Endothelial cell of umbilical vein (primary cell): ENCODE measurements at regions not wholly inside any gene's neighbourhood (a gene's known extent, or its start where the extent isn't known, plus 50 kb on each side); places are given as distances from the start of the nearest gene placed in this dataset.

Source experiments
- BruUV-seq: library from RNA; stranded (reverse); fragments of 400-500 nt; replicated peaks from 2 replicates; lab custom pipeline; 2021; lab: Mats Ljungman, UMichigan
- CTCF ChIA-PET: fragments of 300-600, 350-600 bp; sonication (Branson Sonifier 250); formaldehyde crosslinking; loops from one replicate; lab custom pipeline; 2021; ENCODE audit warnings: antibody characterized with exemption, inconsistent platforms; lab: Charles Lee
- POLR2A ChIA-PET: fragments of 300-600, 350-600 bp; sonication (Branson Sonifier 250); formaldehyde crosslinking; loops from one replicate; lab custom pipeline; 2021; ENCODE audit warnings: antibody characterized with exemption, inconsistent platforms; lab: Charles Lee
- DNase-seq: peaks from one replicate; pipeline ENCODE4 v3.0.0-alpha.2; 2011; ENCODE audit warnings: low read depth, low spot score
- FAIRE-seq: peaks from 2 replicates; lab custom pipeline; 2011; peaks lifted over from hg19 to GRCh38; lab: Jason Lieb, UNC
- H2AFZ ChIP-seq: 2 replicates; pipeline ENCODE4 v1.6.0; 2012; ENCODE audit warnings: low read depth, low read length, control low read depth, inconsistent platforms
- H3K27ac ChIP-seq: 2 replicates; pipeline ENCODE4 v1.5.1; 2011; ENCODE audit warnings: low read depth, mild to moderate bottlenecking, control low read depth, low read length, moderate library complexity; ENCODE audit not compliant: insufficient read depth
- H3K27me3 ChIP-seq, 2 experiments: 2 replicates each; pipeline versions ENCODE4 v1.6.0 to v1.6.1; 2011; ENCODE audit warnings: low read length in 2 of 2, mixed read lengths in 1 of 2; ENCODE audit not compliant: control insufficient read depth in 2 of 2, insufficient read depth in 2 of 2
- H3K36me3 ChIP-seq, 2 experiments: 2 replicates in 1 of 2; 3 replicates in 1 of 2; pipeline ENCODE4 v1.5.1; 2011; ENCODE audit warnings: low read length in 2 of 2, mild to moderate bottlenecking in 1 of 2, moderate library complexity in 1 of 2; ENCODE audit not compliant: control insufficient read depth in 2 of 2, insufficient read depth in 2 of 2; ENCODE audit errors: extremely low read depth in 1 of 2
- H3K4me1 ChIP-seq: 3 replicates; pipeline ENCODE4 v1.5.1; 2011; ENCODE audit warnings: mild to moderate bottlenecking, low read length; ENCODE audit not compliant: control insufficient read depth, insufficient read depth; ENCODE audit errors: extremely low read depth
- H3K4me2 ChIP-seq: 2 replicates; pipeline ENCODE4 v1.6.1; 2011; ENCODE audit warnings: low read length, control low read depth, mixed read lengths; ENCODE audit not compliant: insufficient read depth
- H3K4me3 ChIP-seq, 3 experiments: fragments of 200-600 bp in 1 of 3; sonication (generic), shearing (Covaris generic) in 1 of 3; replicated peaks in 1 of 3; 2 replicates each; pipeline ENCODE4 v1.5.1; 2011 to 2016; ENCODE audit warnings: control low read depth in 3 of 3, low read length in 3 of 3, mild to moderate bottlenecking in 2 of 3, inconsistent platforms in 1 of 3, low read depth in 1 of 3, moderate library complexity in 1 of 3; ENCODE audit not compliant: insufficient read depth in 1 of 3
- H3K79me2 ChIP-seq: 2 replicates; pipeline ENCODE4 v1.6.0; 2012; ENCODE audit warnings: low read length, inconsistent platforms; ENCODE audit not compliant: control insufficient read depth, insufficient read depth
- H3K9ac ChIP-seq: replicated peaks from 2 replicates; pipeline ENCODE3; 2011; ENCODE audit warnings: low read length, control low read depth; ENCODE audit not compliant: insufficient read depth; ENCODE audit errors: extremely low read depth
- H3K9me1 ChIP-seq: replicated peaks from 3 replicates; pipeline ENCODE4 v1.6.0; 2011; ENCODE audit warnings: mild to moderate bottlenecking, low read length; ENCODE audit not compliant: control insufficient read depth, insufficient read depth; ENCODE audit errors: extremely low read depth
- H3K9me3 ChIP-seq: replicated peaks from 2 replicates; pipeline ENCODE4 v1.5.1; 2012; ENCODE audit warnings: low read length, inconsistent platforms; ENCODE audit not compliant: control insufficient read depth, insufficient read depth
- H4K20me1 ChIP-seq: replicated peaks from 2 replicates; pipeline ENCODE3; 2011; ENCODE audit warnings: mild to moderate bottlenecking, low read length; ENCODE audit not compliant: control insufficient read depth, insufficient read depth; ENCODE audit errors: extremely low read depth
- EZH2 ChIP-seq: IDR thresholded peaks from 2 replicates; pipeline ENCODE4 v1.6.1; 2012; ENCODE audit warnings: borderline replicate concordance, low read depth, mild to moderate bottlenecking, moderate library complexity, low read length, inconsistent platforms; ENCODE audit not compliant: severe bottlenecking
- FOS ChIP-seq: IDR thresholded peaks from 2 replicates; pipeline ENCODE4 v1.6.1; 2011; ENCODE audit warnings: mild to moderate bottlenecking, low read length, moderate library complexity, borderline replicate concordance; ENCODE audit not compliant: insufficient read depth
- GATA2 ChIP-seq: IDR thresholded peaks from 2 replicates; pipeline ENCODE4 v1.7.0; 2011; ENCODE audit warnings: low read depth, mild to moderate bottlenecking, moderate library complexity, mixed read lengths, low read length; ENCODE audit not compliant: insufficient read length, insufficient read depth
- JUN ChIP-seq: IDR thresholded peaks from 2 replicates; pipeline ENCODE4 v1.6.1; 2011; ENCODE audit warnings: borderline replicate concordance, low read depth; ENCODE audit not compliant: insufficient read length, insufficient read depth
- MYC ChIP-seq: IDR thresholded peaks from one replicate; pipeline ENCODE4 v1.6.1; 2011; ENCODE audit warnings: mild to moderate bottlenecking, low read depth, low read length
- POLR2A ChIP-seq: IDR thresholded peaks from 2 replicates; pipeline ENCODE4 v1.6.1; 2012; ENCODE audit warnings: low read depth, mild to moderate bottlenecking, control low read depth, low read length
- POLR2AphosphoS5 ChIP-seq: IDR thresholded peaks from 2 replicates; pipeline ENCODE4 v1.6.1; 2012; ENCODE audit warnings: low read depth, mild to moderate bottlenecking, control low read depth, low read length, moderate library complexity; ENCODE audit not compliant: insufficient read depth
- dilution Hi-C: fragments of 300-500 bp; cut with MboI; formaldehyde crosslinking; loops from one replicate; pipeline ENCODE4 v1.15.0; 2019; ENCODE audit warnings: low sequenced_read_pairs; ENCODE audit not compliant: extremely low pct_ligation_motif_present
- intact Hi-C: fragments of 100-400 bp; cut with micrococcal nuclease; formaldehyde crosslinking; loops from one replicate; pipeline ENCODE4 v1.10.0; 2022
- TF ChIP-seq, protein P1 (sequence below): IDR thresholded peaks from 2 replicates; pipeline ENCODE4 v1.6.1; 2011; ENCODE audit not compliant: insufficient read depth, insufficient read length
- TF ChIP-seq, protein P2 (sequence below), 2 donors: IDR thresholded peaks; 1 replicate in 1 of 2; 2 replicates in 1 of 2; pipeline ENCODE4 v1.5.1; 2011; ENCODE audit warnings: low read length in 2 of 2, mild to moderate bottlenecking in 2 of 2, moderate library complexity in 2 of 2, control low read depth in 1 of 2, inconsistent platforms in 1 of 2, low read depth in 1 of 2; ENCODE audit not compliant: insufficient read depth in 1 of 2; ENCODE audit errors: extremely low read depth in 1 of 2

DNA sequence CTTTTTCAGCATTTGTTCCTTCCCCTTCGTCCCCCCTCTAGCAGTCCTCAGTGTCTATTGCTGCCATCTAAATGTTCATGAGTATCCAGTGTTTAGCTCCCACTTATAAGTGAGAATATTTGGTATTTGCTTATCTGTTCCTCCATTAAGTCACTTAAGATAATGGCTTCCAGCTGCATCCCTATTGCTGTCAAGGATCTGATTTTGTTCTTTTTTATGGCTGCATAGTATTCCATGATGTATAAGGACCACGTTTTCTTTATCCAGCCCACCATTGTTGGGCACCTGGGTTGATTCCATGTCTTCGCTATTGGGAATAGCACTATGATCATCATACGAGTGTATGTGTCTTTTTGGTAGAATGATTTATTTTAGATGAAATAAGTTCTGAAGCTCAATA is 166.9 kb upstream of the NCK2 start:
- H3K9me3 ChIP-seq = no peaks in the 10 kb centered on the region
- H3K9ac ChIP-seq = no peak overlapping the region
- FAIRE-seq (no peak), DNase-seq (no peak)
- H3K4me2 ChIP-seq = no peak overlapping the region
- H3K79me2 ChIP-seq = no peaks in the 10 kb centered on the region
- H3K36me3 ChIP-seq = no peaks in the 10 kb centered on the region
- peaks cover 5 to 12% of the 10 kb centered on the region in 2 experiments for H3K27me3 ChIP-seq
- no peaks in the 10 kb centered on the region for H3K4me1 ChIP-seq
- H4K20me1 ChIP-seq = no peaks in the 10 kb centered on the region
- dilution Hi-C loops = no loop called here
- H3K27ac ChIP-seq = no peak overlapping the region
- TF ChIP-seq, protein P1, sequence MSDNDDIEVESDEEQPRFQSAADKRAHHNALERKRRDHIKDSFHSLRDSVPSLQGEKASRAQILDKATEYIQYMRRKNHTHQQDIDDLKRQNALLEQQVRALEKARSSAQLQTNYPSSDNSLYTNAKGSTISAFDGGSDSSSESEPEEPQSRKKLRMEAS = no peak
- TF ChIP-seq GATA2 (no peak), JUN (no peak), POLR2A (no peak), EZH2 (no peak), MYC (no peak), POLR2AphosphoS5 (no peak), FOS (no peak)
- TF ChIP-seq, protein P2, sequence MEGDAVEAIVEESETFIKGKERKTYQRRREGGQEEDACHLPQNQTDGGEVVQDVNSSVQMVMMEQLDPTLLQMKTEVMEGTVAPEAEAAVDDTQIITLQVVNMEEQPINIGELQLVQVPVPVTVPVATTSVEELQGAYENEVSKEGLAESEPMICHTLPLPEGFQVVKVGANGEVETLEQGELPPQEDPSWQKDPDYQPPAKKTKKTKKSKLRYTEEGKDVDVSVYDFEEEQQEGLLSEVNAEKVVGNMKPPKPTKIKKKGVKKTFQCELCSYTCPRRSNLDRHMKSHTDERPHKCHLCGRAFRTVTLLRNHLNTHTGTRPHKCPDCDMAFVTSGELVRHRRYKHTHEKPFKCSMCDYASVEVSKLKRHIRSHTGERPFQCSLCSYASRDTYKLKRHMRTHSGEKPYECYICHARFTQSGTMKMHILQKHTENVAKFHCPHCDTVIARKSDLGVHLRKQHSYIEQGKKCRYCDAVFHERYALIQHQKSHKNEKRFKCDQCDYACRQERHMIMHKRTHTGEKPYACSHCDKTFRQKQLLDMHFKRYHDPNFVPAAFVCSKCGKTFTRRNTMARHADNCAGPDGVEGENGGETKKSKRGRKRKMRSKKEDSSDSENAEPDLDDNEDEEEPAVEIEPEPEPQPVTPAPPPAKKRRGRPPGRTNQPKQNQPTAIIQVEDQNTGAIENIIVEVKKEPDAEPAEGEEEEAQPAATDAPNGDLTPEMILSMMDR (IDR thresholded peaks at IDR 0.05; ENCODE audit: extremely low read depth in 1 of 2, insufficient read depth in 1 of 2, low read depth in 1 of 2, low read length in 2 of 2) = no peak
- BruUV-seq = no TSS peak
- H3K9me1 ChIP-seq = no peaks in the 10 kb centered on the region
- no peak overlapping the region for H3K4me3 ChIP-seq
- H2AFZ ChIP-seq = no peak overlapping the region
- ChIA-PET POLR2A (no interaction called here), CTCF (interaction anchor here (1.5 kb wide), 1 partner anchor 509 kb away, joined by 11 read pairs; no protein-coding TSS in a partner anchor)
- intact Hi-C loops = no loop called here
